ENCODE measurements at regions not wholly inside any gene's neighbourhood (a gene's known extent, or its start where the extent isn't known, plus 50 kb on each side); places are given as distances from the start of the nearest gene placed in this dataset.

DNA sequence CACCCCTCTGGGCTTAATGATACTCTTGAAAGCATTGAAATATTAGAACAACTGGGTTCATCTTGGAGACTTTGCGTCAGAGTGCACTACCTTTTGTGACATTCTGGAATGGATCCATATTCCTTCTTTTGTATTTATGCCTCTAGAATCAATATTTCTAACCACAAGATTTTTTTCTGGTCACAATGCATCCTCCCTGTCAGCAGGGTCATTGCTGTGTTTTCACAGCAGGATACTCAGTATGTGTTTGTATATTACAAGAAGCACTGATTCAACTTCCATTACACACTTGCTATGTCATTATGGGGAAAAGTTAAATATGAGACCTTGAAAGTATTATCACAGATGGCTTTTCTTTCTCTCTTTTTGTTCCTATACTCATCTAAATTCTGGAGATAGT lies 370.0 kb downstream of the HS3ST3B1 start:
- Histone ChIP-seq H3K9me3 (ENCODE audit: control insufficient read depth, low read length) (no peaks in the 10 kb centered on the region), H3K36me3 (ENCODE audit: control insufficient read depth, insufficient read depth, low read length) (no peaks in the 10 kb centered on the region), H3K4me3 (ENCODE audit: low read length) (no peak overlapping the region), H3K9ac (ENCODE audit: extremely low read depth, low read length, poor library complexity, severe bottlenecking) (no peak overlapping the region), H3K4me1 (ENCODE audit: control insufficient read depth, insufficient read depth, low read length) (no peaks in the 10 kb centered on the region), H3K27me3 (ENCODE audit: control insufficient read depth, insufficient read depth, low read length, poor library complexity, severe bottlenecking) (no peaks in the 10 kb centered on the region), H3K27ac (ENCODE audit: low read depth, low read length) (no peak overlapping the region)
- Mint-ChIP-seq H3K36me3 (ENCODE audit: low read depth) (no peaks in the 10 kb centered on the region), H3K4me3 (no peak overlapping the region), H3K9me3 (no peaks in the 10 kb centered on the region), H3K4me1 (peaks cover 20% of the 10 kb centered on the region), H3K27ac (no peak overlapping the region), H3K27me3 (ENCODE audit: insufficient read depth) (peaks cover 2% of the 10 kb centered on the region)
- 89 to 91% methylated on average over 1 of the region's 1 CpG for WGBS, 2 experiments (ENCODE audit: insufficient coverage in 1 of 2, insufficient read length in 1 of 2)
- TF ChIP-seq, protein P1, sequence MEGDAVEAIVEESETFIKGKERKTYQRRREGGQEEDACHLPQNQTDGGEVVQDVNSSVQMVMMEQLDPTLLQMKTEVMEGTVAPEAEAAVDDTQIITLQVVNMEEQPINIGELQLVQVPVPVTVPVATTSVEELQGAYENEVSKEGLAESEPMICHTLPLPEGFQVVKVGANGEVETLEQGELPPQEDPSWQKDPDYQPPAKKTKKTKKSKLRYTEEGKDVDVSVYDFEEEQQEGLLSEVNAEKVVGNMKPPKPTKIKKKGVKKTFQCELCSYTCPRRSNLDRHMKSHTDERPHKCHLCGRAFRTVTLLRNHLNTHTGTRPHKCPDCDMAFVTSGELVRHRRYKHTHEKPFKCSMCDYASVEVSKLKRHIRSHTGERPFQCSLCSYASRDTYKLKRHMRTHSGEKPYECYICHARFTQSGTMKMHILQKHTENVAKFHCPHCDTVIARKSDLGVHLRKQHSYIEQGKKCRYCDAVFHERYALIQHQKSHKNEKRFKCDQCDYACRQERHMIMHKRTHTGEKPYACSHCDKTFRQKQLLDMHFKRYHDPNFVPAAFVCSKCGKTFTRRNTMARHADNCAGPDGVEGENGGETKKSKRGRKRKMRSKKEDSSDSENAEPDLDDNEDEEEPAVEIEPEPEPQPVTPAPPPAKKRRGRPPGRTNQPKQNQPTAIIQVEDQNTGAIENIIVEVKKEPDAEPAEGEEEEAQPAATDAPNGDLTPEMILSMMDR (conservative IDR thresholded peaks at IDR 0.05) = no peak
- no peak for DNase-seq

DNA sequence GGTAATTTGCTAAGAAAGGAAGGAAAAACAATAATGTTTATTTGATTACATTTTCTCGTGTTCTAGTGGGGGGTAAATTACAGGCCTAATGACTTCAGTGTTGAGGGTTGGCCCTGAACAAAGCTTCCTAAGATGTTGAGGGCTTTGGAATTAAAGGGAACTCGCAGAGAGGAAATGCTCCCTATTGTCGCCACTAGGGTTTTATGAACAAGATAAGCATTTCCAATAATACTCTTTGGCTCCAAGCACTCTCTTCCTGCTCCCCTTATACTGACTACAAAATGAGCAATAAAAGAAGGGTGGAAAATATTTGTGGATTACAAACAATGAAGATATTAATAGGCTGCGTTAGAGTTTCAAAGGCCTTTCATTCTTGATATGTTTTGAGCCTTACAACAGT lies 363.6 kb downstream of the HS3ST3B1 start:
- no peak overlapping the region for H3K9ac ChIP-seq (ENCODE audit: extremely low read depth, low read length, poor library complexity, severe bottlenecking)
- H3K4me3 ChIP-seq (ENCODE audit: low read length) = no peak overlapping the region
- DNase-seq = no peak
- H3K27ac ChIP-seq (ENCODE audit: low read depth, low read length) = no peak overlapping the region
- H3K36me3 Mint-ChIP-seq (ENCODE audit: low read depth) = no peaks in the 10 kb centered on the region
- no peaks in the 10 kb centered on the region for H3K27me3 ChIP-seq (ENCODE audit: control insufficient read depth, insufficient read depth, low read length, poor library complexity, severe bottlenecking)
- H3K9me3 Mint-ChIP-seq = no peaks in the 10 kb centered on the region
- no peaks in the 10 kb centered on the region for H3K9me3 ChIP-seq (ENCODE audit: control insufficient read depth, low read length)
- H3K4me1 ChIP-seq (ENCODE audit: control insufficient read depth, insufficient read depth, low read length) = no peaks in the 10 kb centered on the region
- WGBS, 2 experiments (ENCODE audit: insufficient coverage in 1 of 2, insufficient read length in 1 of 2) = 54 to 71% methylated on average over 1 to 4 of the region's 4 CpGs
- H3K27ac Mint-ChIP-seq = no peak overlapping the region
- TF ChIP-seq, protein P1 (conservative IDR thresholded peaks at IDR 0.05) = peak; percentile 57
- H3K36me3 ChIP-seq (ENCODE audit: control insufficient read depth, insufficient read depth, low read length) = no peaks in the 10 kb centered on the region
- peaks cover 15% of the 10 kb centered on the region for H3K4me1 Mint-ChIP-seq
- peaks cover 2% of the 10 kb centered on the region for H3K27me3 Mint-ChIP-seq (ENCODE audit: insufficient read depth)
- no peak overlapping the region for H3K4me3 Mint-ChIP-seq

DNA sequence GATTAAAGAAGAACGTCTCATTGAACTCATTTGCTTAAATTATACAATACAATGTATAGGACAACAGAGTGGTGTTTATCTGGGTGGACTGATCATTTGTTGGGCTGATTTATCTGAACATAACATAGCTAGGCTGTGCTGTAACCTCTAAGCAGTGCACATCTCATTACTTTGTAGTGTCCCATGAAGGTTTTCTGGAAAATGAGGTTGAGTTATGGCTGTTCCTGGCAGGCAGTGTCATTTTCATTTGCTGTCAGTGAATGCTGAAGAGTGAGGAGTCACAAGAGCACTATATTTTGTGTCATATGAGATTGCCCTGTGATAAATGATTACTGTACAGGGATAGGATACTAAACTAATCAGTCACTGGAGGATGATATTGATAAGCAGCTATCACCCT lies 340.2 kb downstream of the HS3ST3B1 start:
- H3K36me3 Mint-ChIP-seq (ENCODE audit: low read depth) = no peaks in the 10 kb centered on the region
- no peaks in the 10 kb centered on the region for H3K27me3 ChIP-seq (ENCODE audit: control insufficient read depth, insufficient read depth, low read length, poor library complexity, severe bottlenecking)
- H3K4me1 ChIP-seq (ENCODE audit: control insufficient read depth, insufficient read depth, low read length) = no peaks in the 10 kb centered on the region
- DNase-seq = no peak
- no peak overlapping the region for H3K4me3 ChIP-seq (ENCODE audit: low read length)
- no peak overlapping the region for H3K27ac ChIP-seq (ENCODE audit: low read depth, low read length)
- H3K9ac ChIP-seq (ENCODE audit: extremely low read depth, low read length, poor library complexity, severe bottlenecking) = no peak overlapping the region
- no peaks in the 10 kb centered on the region for H3K9me3 ChIP-seq (ENCODE audit: control insufficient read depth, low read length)
- TF ChIP-seq, protein P1 (conservative IDR thresholded peaks at IDR 0.05) = no peak
- H3K9me3 Mint-ChIP-seq = peaks cover under 1% of the 10 kb centered on the region
- H3K4me1 Mint-ChIP-seq = no peaks in the 10 kb centered on the region
- H3K36me3 ChIP-seq (ENCODE audit: control insufficient read depth, insufficient read depth, low read length) = no peaks in the 10 kb centered on the region
- H3K27me3 Mint-ChIP-seq (ENCODE audit: insufficient read depth) = peaks cover 11% of the 10 kb centered on the region
- no CpG with 5 or more reads among the region's 1 CpG for WGBS, 2 experiments (ENCODE audit: insufficient coverage in 1 of 2, insufficient read length in 1 of 2)
- H3K4me3 Mint-ChIP-seq = no peak overlapping the region
- no peak overlapping the region for H3K27ac Mint-ChIP-seq
